Thyroid gland (tissue), 4 donors: ENCODE measurements at regions not wholly inside any gene's neighbourhood (a gene's known extent, or its start where the extent isn't known, plus 50 kb on each side); places are given as distances from the start of the nearest gene placed in this dataset.
"Not testable (repeated sequence)": the region's sequence is repeated elsewhere in the genome, so short reads cannot be mapped to it uniquely, and the experiment has no call there.

Source experiments
- CTCF ChIP-seq, 6 experiments: fragments of 200-600 bp in 3 of 6; fragments of 450-650 bp in 3 of 6; sonication (generic) in 3 of 6; IDR thresholded peaks; one replicate each; pipeline ENCODE4 v1.5.1; 2016 to 2019; ENCODE audit warnings: antibody characterized with exemption in 6 of 6, mild to moderate bottlenecking in 2 of 6, inconsistent platforms in 1 of 6, moderate library complexity in 1 of 6
- POLR2A ChIP-seq, 2 donors: fragments of 450-650 bp; IDR thresholded peaks; one replicate each; pipeline ENCODE4 v1.6.1; 2017; ENCODE audit warnings: antibody characterized with exemption in 2 of 2, mild to moderate bottlenecking in 2 of 2, moderate library complexity in 1 of 2

DNA sequence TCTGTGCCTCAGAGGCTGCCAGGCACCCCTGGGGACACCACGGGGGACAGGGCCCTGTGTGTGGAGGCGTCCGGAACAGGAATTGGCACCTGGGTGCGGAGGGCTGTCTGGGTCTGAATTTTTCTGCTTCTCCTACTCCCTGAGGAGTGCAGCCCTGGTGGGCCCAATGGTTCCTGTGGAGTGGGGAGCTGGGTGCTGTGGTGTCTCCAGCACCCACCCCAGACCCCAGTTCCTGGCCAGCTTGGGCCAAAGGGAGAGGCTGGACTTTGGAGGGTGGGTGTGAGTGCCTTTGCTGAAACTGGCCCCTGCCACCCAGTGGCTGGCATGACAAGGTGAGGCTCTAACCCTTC lies 240.6 kb downstream of the GOLGA6L6 start:
- not testable (repeated sequence) for TF ChIP-seq CTCF, POLR2A (IDR thresholded peaks at IDR 0.05)
